ENCODE measurements at regions not wholly inside any gene's neighbourhood (a gene's known extent, or its start where the extent isn't known, plus 50 kb on each side); places are given as distances from the start of the nearest gene placed in this dataset.
"Not testable (repeated sequence)": the region's sequence is repeated elsewhere in the genome, so short reads cannot be mapped to it uniquely, and the experiment has no call there.

- Histone ChIP-seq H3K27me3 (no peaks in the 10 kb centered on the region), H3K4me3 (no peak overlapping the region), H3K27ac (no peak overlapping the region), H3K4me1 (no peaks in the 10 kb centered on the region), H3K9me3 (no peaks in the 10 kb centered on the region), H3K36me3 (no peaks in the 10 kb centered on the region)
- 70 to 88% methylated on average over 2 to 3 of the region's 3 CpGs for WGBS, 2 donors (ENCODE audit: low coverage in 1 of 2)
- TF ChIP-seq EP300 (IDR thresholded peaks at IDR 0.05) (no peak), CTCF (IDR thresholded peaks at IDR 0.05) (no peak), POLR2A (IDR thresholded peaks at IDR 0.05) (no peak), POLR2AphosphoS5 (IDR thresholded peaks at IDR 0.05) (no peak)
- ATAC-seq, result no peak
These were observed 897.9 kb upstream of the AUTS2 start for GRCh38 chr7:68700414-68700813.

- no peaks in the 10 kb centered on the region for H3K36me3 ChIP-seq
- H3K9me3 ChIP-seq, result no peaks in the 10 kb centered on the region
- no peak for ATAC-seq
- TF ChIP-seq CTCF (IDR thresholded peaks at IDR 0.05) (no peak), EP300 (IDR thresholded peaks at IDR 0.05) (no peak), POLR2A (IDR thresholded peaks at IDR 0.05) (no peak), POLR2AphosphoS5 (IDR thresholded peaks at IDR 0.05) (no peak)
- H3K4me1 ChIP-seq, result no peaks in the 10 kb centered on the region
- 59 to 68% methylated on average over 5 of the region's 5 CpGs for WGBS, 2 donors (ENCODE audit: low coverage in 1 of 2)
- no peaks in the 10 kb centered on the region for H3K27me3 ChIP-seq
- no peak overlapping the region for H3K4me3 ChIP-seq
- H3K27ac ChIP-seq, result no peak overlapping the region
These were observed 892.0 kb upstream of the AUTS2 start for GRCh38 chr7:68706291-68706690.

GRCh38 chr7:68707159-68707558 lies 891.1 kb upstream of the AUTS2 start:
- Histone ChIP-seq H3K4me3 (no peak overlapping the region), H3K27me3 (no peaks in the 10 kb centered on the region), H3K4me1 (no peaks in the 10 kb centered on the region), H3K9me3 (no peaks in the 10 kb centered on the region), H3K36me3 (no peaks in the 10 kb centered on the region), H3K27ac (no peak overlapping the region)
- TF ChIP-seq POLR2AphosphoS5 (IDR thresholded peaks at IDR 0.05) (no peak), POLR2A (IDR thresholded peaks at IDR 0.05) (no peak), CTCF (IDR thresholded peaks at IDR 0.05) (no peak), EP300 (IDR thresholded peaks at IDR 0.05) (no peak)
- ATAC-seq, result no peak
- WGBS, 2 donors (ENCODE audit: low coverage in 1 of 2), result 63 to 70% methylated on average over 4 to 5 of the region's 5 CpGs

- no peak for ATAC-seq
- no peaks in the 10 kb centered on the region for H3K36me3 ChIP-seq
- no peaks in the 10 kb centered on the region for H3K4me1 ChIP-seq
- WGBS, 2 donors (ENCODE audit: low coverage in 1 of 2), result 90 to 100% methylated on average over 4 to 6 of the region's 6 CpGs
- no peak overlapping the region for H3K4me3 ChIP-seq
- H3K27ac ChIP-seq, result no peak overlapping the region
- no peaks in the 10 kb centered on the region for H3K27me3 ChIP-seq
- TF ChIP-seq EP300 (IDR thresholded peaks at IDR 0.05) (no peak), POLR2AphosphoS5 (IDR thresholded peaks at IDR 0.05) (no peak), POLR2A (IDR thresholded peaks at IDR 0.05) (no peak), CTCF (IDR thresholded peaks at IDR 0.05) (no peak)
- H3K9me3 ChIP-seq, result no peaks in the 10 kb centered on the region
These were observed 890.3 kb upstream of the AUTS2 start for GRCh38 chr7:68707958-68708357.

GRCh38 chr7:68712956-68713495 lies 885.2 kb upstream of the AUTS2 start:
- H3K4me3 ChIP-seq, result no peak overlapping the region
- no peak for TF ChIP-seq EP300 (IDR thresholded peaks at IDR 0.05)
- TF ChIP-seq POLR2A (IDR thresholded peaks at IDR 0.05), result no peak
- TF ChIP-seq CTCF (IDR thresholded peaks at IDR 0.05), result no peak
- TF ChIP-seq POLR2AphosphoS5 (IDR thresholded peaks at IDR 0.05), result no peak
- H3K9me3 ChIP-seq, result no peaks in the 10 kb centered on the region
- WGBS, 2 donors (ENCODE audit: low coverage in 1 of 2), result 73 to 81% methylated on average over 7 of the region's 7 CpGs
- H3K27me3 ChIP-seq, result no peaks in the 10 kb centered on the region
- no peak for ATAC-seq
- H3K27ac ChIP-seq, result no peak overlapping the region
- no peaks in the 10 kb centered on the region for H3K4me1 ChIP-seq
- no peaks in the 10 kb centered on the region for H3K36me3 ChIP-seq

- not testable (repeated sequence) for H3K4me3 ChIP-seq, H3K4me1 ChIP-seq, ATAC-seq, H3K36me3 ChIP-seq, H3K27me3 ChIP-seq, H3K9me3 ChIP-seq, H3K27ac ChIP-seq
- 83 to 100% methylated on average over 1 of the region's 1 CpG for WGBS, 2 donors (ENCODE audit: low coverage in 1 of 2)
These were observed 884.1 kb upstream of the AUTS2 start for GRCh38 chr7:68714135-68714534.

Data from gastroesophageal sphincter (tissue), 4 donors.